ENCODE measurements at regions not wholly inside any gene's neighbourhood (a gene's known extent, or its start where the extent isn't known, plus 50 kb on each side); places are given as distances from the start of the nearest gene placed in this dataset.

DNA sequence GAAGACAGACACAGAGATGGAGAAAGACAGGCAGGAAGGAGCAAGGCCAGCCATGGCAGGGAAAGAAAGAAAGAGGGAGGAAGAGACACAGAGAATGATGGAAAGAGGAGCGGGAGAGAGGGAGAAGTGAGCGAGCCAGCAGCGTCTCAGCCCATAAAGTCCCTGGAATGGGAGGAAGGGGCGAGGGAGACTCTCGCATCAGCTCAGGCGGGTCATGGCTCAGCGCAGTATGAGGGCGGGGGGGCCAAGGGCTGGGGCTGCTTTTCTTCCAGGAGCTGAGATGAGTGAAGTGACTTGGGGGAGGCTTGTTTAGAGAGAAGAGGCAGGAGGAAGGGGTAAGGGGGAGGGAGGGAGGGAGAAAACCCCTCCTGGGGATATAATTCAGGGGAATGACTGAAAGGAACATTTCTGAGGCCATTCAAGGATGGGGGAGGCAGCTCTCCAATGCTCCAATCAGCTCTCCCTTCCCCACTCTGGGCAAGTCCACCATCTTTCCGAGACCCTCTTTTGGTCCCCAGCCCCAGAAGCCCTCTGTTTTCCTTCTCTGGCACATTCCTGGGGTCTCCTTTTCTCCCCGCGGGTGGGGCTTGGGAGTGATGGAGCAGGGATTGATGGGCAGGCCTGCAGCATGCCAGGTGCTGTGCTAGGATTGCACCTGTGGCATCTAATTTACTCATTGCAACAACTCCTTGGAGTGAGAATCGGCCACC lies 87.9 kb downstream of the HIF1AN start:
- H3K27ac ChIP-seq (ENCODE audit: low read depth in 1 of 2, low read length in 2 of 2): no peak overlapping the region

DNA sequence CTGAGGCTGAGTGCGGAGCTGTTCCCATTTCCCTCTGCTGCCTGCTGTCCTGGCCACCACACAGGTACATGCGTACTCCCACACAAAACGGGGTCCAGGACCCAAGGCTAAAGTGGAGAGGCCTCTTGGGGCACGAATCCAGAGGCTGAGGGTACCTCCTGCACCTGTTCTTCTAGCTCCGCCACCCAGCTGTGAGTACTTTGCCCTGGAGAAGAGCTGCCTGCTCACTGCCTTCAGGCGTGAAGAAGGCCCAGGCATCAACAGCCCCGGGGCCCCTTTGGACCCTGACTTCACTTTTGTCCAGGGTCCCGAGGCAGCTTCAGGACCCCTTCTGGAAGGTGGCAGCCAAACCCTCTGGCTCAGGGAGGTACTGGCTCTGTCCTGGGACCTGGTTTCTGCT lies 88.6 kb downstream of the HIF1AN start:
- H3K79me2 ChIP-seq (ENCODE audit: insufficient read depth, low read length): no peaks in the 10 kb centered on the region
- H3K27ac ChIP-seq (ENCODE audit: low read depth in 1 of 2, low read length in 2 of 2): no peak overlapping the region
- H3K4me3 Mint-ChIP-seq: no peak overlapping the region
- no peaks in the 10 kb centered on the region for H4K20me1 ChIP-seq (ENCODE audit: insufficient read depth, low read length)
- no peak overlapping the region for H2AFZ ChIP-seq (ENCODE audit: insufficient read depth, low read depth, low read length, poor library complexity, severe bottlenecking)
- H3K4me2 ChIP-seq (replicated peaks; ENCODE audit: extremely low read depth, low read length, poor library complexity, severe bottlenecking): no peak overlapping the region
- H3K27ac Mint-ChIP-seq: no peak overlapping the region
- H3K9me3 ChIP-seq (replicated peaks in 1 of 2; ENCODE audit: control insufficient read depth in 1 of 2, insufficient read depth in 1 of 2, low read length in 2 of 2): no peaks in the 10 kb centered on the region
- WGBS (ENCODE audit: insufficient coverage): 83% methylated on average over 8 of the region's 8 CpGs
- H3K4me1 Mint-ChIP-seq: no peaks in the 10 kb centered on the region
- H3K36me3 ChIP-seq (replicated peaks in 1 of 2; ENCODE audit: control insufficient read depth in 1 of 2, insufficient read depth in 2 of 2, low read length in 2 of 2): no peaks in the 10 kb centered on the region
- TF ChIP-seq, protein P1, sequence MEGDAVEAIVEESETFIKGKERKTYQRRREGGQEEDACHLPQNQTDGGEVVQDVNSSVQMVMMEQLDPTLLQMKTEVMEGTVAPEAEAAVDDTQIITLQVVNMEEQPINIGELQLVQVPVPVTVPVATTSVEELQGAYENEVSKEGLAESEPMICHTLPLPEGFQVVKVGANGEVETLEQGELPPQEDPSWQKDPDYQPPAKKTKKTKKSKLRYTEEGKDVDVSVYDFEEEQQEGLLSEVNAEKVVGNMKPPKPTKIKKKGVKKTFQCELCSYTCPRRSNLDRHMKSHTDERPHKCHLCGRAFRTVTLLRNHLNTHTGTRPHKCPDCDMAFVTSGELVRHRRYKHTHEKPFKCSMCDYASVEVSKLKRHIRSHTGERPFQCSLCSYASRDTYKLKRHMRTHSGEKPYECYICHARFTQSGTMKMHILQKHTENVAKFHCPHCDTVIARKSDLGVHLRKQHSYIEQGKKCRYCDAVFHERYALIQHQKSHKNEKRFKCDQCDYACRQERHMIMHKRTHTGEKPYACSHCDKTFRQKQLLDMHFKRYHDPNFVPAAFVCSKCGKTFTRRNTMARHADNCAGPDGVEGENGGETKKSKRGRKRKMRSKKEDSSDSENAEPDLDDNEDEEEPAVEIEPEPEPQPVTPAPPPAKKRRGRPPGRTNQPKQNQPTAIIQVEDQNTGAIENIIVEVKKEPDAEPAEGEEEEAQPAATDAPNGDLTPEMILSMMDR (IDR thresholded peaks at IDR 0.05): no peak
- no peaks in the 10 kb centered on the region for H3K4me1 ChIP-seq (ENCODE audit: control insufficient read depth in 1 of 2, insufficient read depth in 2 of 2, low read length in 2 of 2)
- no peak overlapping the region for H3K4me3 ChIP-seq (replicated peaks in 1 of 3; ENCODE audit: low read depth in 2 of 3, low read length in 3 of 3)
- H3K9me3 Mint-ChIP-seq: peaks cover 0 to 3% (median 1%) of the 10 kb centered on the region in 7 donors
- peaks cover 59 to 77% (median 64%) of the 10 kb centered on the region in 3 donors for H3K27me3 Mint-ChIP-seq (ENCODE audit: low read depth in 3 of 3)
- DNase-seq: no peak
- no peak overlapping the region for H3K9ac ChIP-seq (ENCODE audit: insufficient read depth, low read length, poor library complexity, severe bottlenecking)
- intact Hi-C loops (cut with micrococcal nuclease): no loop called here
- no peaks in the 10 kb centered on the region for H3K36me3 Mint-ChIP-seq
- peaks cover 9 to 53% of the 10 kb centered on the region in 2 donors for H3K27me3 ChIP-seq (ENCODE audit: control insufficient read depth in 2 of 2, insufficient read depth in 2 of 2, low read length in 2 of 2)

More for the DNA sequence above, 87.9 kb downstream of the HIF1AN start:
- Mint-ChIP-seq H3K4me3 (peak overlapping the region in 1 of 2 donors; percentile 17), H3K4me1 (no peaks in the 10 kb centered on the region), H3K9me3 (peaks cover 0 to 3% (median 1%) of the 10 kb centered on the region in 7 donors), H3K27me3 (ENCODE audit: low read depth in 3 of 3) (peaks cover 61 to 77% (median 61%) of the 10 kb centered on the region in 3 donors), H3K36me3 (no peaks in the 10 kb centered on the region), H3K27ac (no peak overlapping the region)
- no peak for DNase-seq
- H3K4me3 ChIP-seq (replicated peaks in 1 of 3; ENCODE audit: low read depth in 2 of 3, low read length in 3 of 3): no peak overlapping the region
- intact Hi-C loops (cut with micrococcal nuclease): no loop called here
- H3K4me2 ChIP-seq (replicated peaks; ENCODE audit: extremely low read depth, low read length, poor library complexity, severe bottlenecking): no peak overlapping the region
- H3K9ac ChIP-seq (ENCODE audit: insufficient read depth, low read length, poor library complexity, severe bottlenecking): no peak overlapping the region
- no peaks in the 10 kb centered on the region for H3K36me3 ChIP-seq (replicated peaks in 1 of 2; ENCODE audit: control insufficient read depth in 1 of 2, insufficient read depth in 2 of 2, low read length in 2 of 2)
- H3K79me2 ChIP-seq (ENCODE audit: insufficient read depth, low read length): no peaks in the 10 kb centered on the region
- H2AFZ ChIP-seq (ENCODE audit: insufficient read depth, low read depth, low read length, poor library complexity, severe bottlenecking): no peak overlapping the region
- H3K4me1 ChIP-seq (ENCODE audit: control insufficient read depth in 1 of 2, insufficient read depth in 2 of 2, low read length in 2 of 2): no peaks in the 10 kb centered on the region
- no peaks in the 10 kb centered on the region for H4K20me1 ChIP-seq (ENCODE audit: insufficient read depth, low read length)
- TF ChIP-seq, protein P1 (IDR thresholded peaks at IDR 0.05): no peak
- H3K27me3 ChIP-seq (ENCODE audit: control insufficient read depth in 2 of 2, insufficient read depth in 2 of 2, low read length in 2 of 2): peaks cover 9 to 55% of the 10 kb centered on the region in 2 donors
- no peaks in the 10 kb centered on the region for H3K9me3 ChIP-seq (replicated peaks in 1 of 2; ENCODE audit: control insufficient read depth in 1 of 2, insufficient read depth in 1 of 2, low read length in 2 of 2)
- WGBS (ENCODE audit: insufficient coverage): 74% methylated on average over 9 of the region's 12 CpGs
